ENCODE measurements at regions not wholly inside any gene's neighbourhood (a gene's known extent, or its start where the extent isn't known, plus 50 kb on each side); places are given as distances from the start of the nearest gene placed in this dataset.

GRCh38 chr1:87674791-87675190, 346.1 kb downstream of the LMO4 start:
- no peak for DNase-seq
- no peak for ATAC-seq (ENCODE audit: poor library complexity)
- Mint-ChIP-seq H3K36me3 (ENCODE audit: low read depth) (no peaks in the 10 kb centered on the region), H3K27me3 (no peaks in the 10 kb centered on the region), H3K4me1 (ENCODE audit: low read depth) (no peaks in the 10 kb centered on the region), H3K9me3 (no peaks in the 10 kb centered on the region), H3K4me3 (no peak overlapping the region), H3K27ac (no peak overlapping the region)
- no peaks in the 10 kb centered on the region for H3K9me3 ChIP-seq (ENCODE audit: control insufficient read depth in 1 of 2, insufficient read depth in 1 of 2, low read length in 2 of 2)
- CTCF ChIA-PET = interaction anchor here (1.7 kb wide), 1 partner anchor 9 kb away, joined by 5 read pairs; no protein-coding TSS in a partner anchor
- H3K36me3 ChIP-seq (ENCODE audit: insufficient read depth, low read length) = no peaks in the 10 kb centered on the region
- no peaks in the 10 kb centered on the region for H3K27me3 ChIP-seq (ENCODE audit: control insufficient read depth in 1 of 2, insufficient read depth in 2 of 2, low read length in 2 of 2)
- no peak overlapping the region for H3K27ac ChIP-seq (ENCODE audit: low read depth in 1 of 2, low read length in 2 of 2)
- H3K4me3 ChIP-seq (ENCODE audit: low read length) = no peak overlapping the region
- no peak for TF ChIP-seq CTCF (IDR thresholded peaks at IDR 0.05)
- H3K4me1 ChIP-seq (ENCODE audit: insufficient read depth, low read length) = no peaks in the 10 kb centered on the region
- intact Hi-C loops (cut with DNase I, micrococcal nuclease) = no loop called here
- POLR2A ChIA-PET = no interaction called here

GRCh38 chr1:87678266-87678665, 349.6 kb downstream of the LMO4 start:
- Mint-ChIP-seq H3K9me3 (no peaks in the 10 kb centered on the region), H3K27ac (no peak overlapping the region), H3K4me3 (no peak overlapping the region), H3K36me3 (ENCODE audit: low read depth) (no peaks in the 10 kb centered on the region), H3K27me3 (no peaks in the 10 kb centered on the region), H3K4me1 (ENCODE audit: low read depth) (no peaks in the 10 kb centered on the region)
- Histone ChIP-seq H3K27me3 (ENCODE audit: control insufficient read depth in 1 of 2, insufficient read depth in 2 of 2, low read length in 2 of 2) (no peaks in the 10 kb centered on the region), H3K27ac (ENCODE audit: low read depth in 1 of 2, low read length in 2 of 2) (no peak overlapping the region), H3K36me3 (ENCODE audit: insufficient read depth, low read length) (no peaks in the 10 kb centered on the region), H3K4me3 (ENCODE audit: low read length) (no peak overlapping the region), H3K9me3 (ENCODE audit: control insufficient read depth in 1 of 2, insufficient read depth in 1 of 2, low read length in 2 of 2) (no peaks in the 10 kb centered on the region), H3K4me1 (ENCODE audit: insufficient read depth, low read length) (no peaks in the 10 kb centered on the region)
- ChIA-PET POLR2A (no interaction called here), CTCF (no interaction called here)
- ATAC-seq (ENCODE audit: poor library complexity) (no peak), DNase-seq (no peak)
- intact Hi-C loops (cut with DNase I, micrococcal nuclease) = no loop called here
- TF ChIP-seq CTCF (IDR thresholded peaks at IDR 0.05) = no peak

DNA sequence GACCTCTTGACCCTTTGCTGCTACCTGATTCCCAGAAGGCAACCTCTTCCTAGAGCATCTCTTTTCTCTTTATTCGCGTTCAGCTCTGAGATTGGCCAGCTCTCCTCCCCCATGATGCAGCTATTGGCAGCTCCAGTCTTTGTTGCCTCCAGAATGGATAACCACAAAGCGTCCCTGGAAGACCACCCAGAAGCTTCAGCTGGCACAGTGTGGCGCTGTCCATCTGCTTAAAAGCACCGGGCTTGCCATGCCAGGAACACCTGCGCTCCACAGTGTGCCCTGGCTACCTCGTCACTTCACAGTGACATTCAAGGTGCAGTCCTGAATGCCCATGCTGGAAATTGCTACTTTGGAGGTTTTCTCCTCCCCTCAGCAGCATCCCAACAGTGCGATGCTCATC, 353.9 kb downstream of the LMO4 start:
- no peak overlapping the region for H3K4me3 Mint-ChIP-seq
- no peaks in the 10 kb centered on the region for H3K4me1 Mint-ChIP-seq (ENCODE audit: low read depth)
- Histone ChIP-seq H3K36me3 (ENCODE audit: insufficient read depth, low read length) (no peaks in the 10 kb centered on the region), H3K4me3 (ENCODE audit: low read length) (no peak overlapping the region), H3K27ac (ENCODE audit: low read depth in 1 of 2, low read length in 2 of 2) (no peak overlapping the region), H3K9me3 (ENCODE audit: control insufficient read depth in 1 of 2, insufficient read depth in 1 of 2, low read length in 2 of 2) (no peaks in the 10 kb centered on the region), H3K27me3 (ENCODE audit: control insufficient read depth in 1 of 2, insufficient read depth in 2 of 2, low read length in 2 of 2) (no peaks in the 10 kb centered on the region), H3K4me1 (ENCODE audit: insufficient read depth, low read length) (no peaks in the 10 kb centered on the region)
- H3K9me3 Mint-ChIP-seq = no peaks in the 10 kb centered on the region
- no peak for ATAC-seq (ENCODE audit: poor library complexity)
- H3K27me3 Mint-ChIP-seq = no peaks in the 10 kb centered on the region
- no peak for TF ChIP-seq CTCF (IDR thresholded peaks at IDR 0.05)
- intact Hi-C loops (cut with DNase I, micrococcal nuclease) = no loop called here
- no peak overlapping the region for H3K27ac Mint-ChIP-seq
- H3K36me3 Mint-ChIP-seq (ENCODE audit: low read depth) = no peaks in the 10 kb centered on the region
- no peak for DNase-seq
- ChIA-PET POLR2A (no interaction called here), CTCF (interaction anchor here (1.6 kb wide), 1 partner anchor 8 kb away, joined by 5 read pairs; no protein-coding TSS in a partner anchor)

All from CD4-positive, alpha-beta T cell (primary cell).